NCI-H1694 treated with DMSO at 0.1 percent for 48 hours (cell line): ENCODE measurements at regions not wholly inside any gene's neighbourhood (a gene's known extent, or its start where the extent isn't known, plus 50 kb on each side); places are given as distances from the start of the nearest gene placed in this dataset.
"Not testable (repeated sequence)": the region's sequence is repeated elsewhere in the genome, so short reads cannot be mapped to it uniquely, and the experiment has no call there.

Source experiments
- DNase-seq: peaks from one replicate; lab custom pipeline; 2025; lab: John Stamatoyannopoulos, UW

GRCh38 chr9:129435988-129436717 is 184.7 kb downstream of the C9orf50 start:
- no peak for DNase-seq

GRCh38 chr9:129435291-129435690 is 185.6 kb downstream of the C9orf50 start:
- no peak for DNase-seq

GRCh38 chr9:129434187-129434586 is 186.7 kb downstream of the C9orf50 start:
- no peak for DNase-seq

- DNase-seq, result no peak
Observed at GRCh38 chr9:129432297-129433154, 188.4 kb downstream of the C9orf50 start.

DNA sequence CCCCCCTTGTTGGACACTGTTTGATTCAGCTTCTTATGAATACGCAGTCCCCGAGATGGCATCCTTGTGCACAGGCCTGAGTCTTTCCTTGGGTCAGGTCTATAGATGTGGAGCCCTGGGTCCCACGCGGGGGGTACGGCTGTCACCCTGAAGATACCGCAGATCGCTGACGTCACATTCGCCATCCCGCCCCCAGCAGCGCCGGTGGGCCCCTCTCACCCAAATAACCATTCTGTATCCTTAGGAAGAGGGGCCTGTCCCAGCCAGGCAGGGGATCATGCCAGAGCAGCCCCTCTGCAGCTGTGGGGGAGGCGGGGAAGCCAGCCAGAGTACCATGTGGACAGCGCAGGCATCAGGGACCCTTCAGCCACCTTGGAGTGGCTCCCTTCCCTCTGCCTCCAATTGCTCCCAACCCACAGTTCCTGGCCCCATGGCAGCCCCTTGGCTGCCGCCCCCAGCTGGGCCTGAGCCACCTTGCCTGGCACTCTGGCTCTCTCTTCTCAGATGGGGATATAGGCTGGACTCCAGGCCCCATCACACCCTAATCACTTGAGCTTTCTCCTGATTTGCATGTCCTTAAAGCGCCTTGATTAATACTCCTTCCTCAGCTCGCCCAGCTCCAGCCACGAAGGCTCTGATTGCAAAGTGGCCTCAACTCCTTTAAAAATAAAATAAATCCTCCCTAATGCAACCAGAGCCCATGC is 189.8 kb downstream of the C9orf50 start:
- DNase-seq, result no peak

DNA sequence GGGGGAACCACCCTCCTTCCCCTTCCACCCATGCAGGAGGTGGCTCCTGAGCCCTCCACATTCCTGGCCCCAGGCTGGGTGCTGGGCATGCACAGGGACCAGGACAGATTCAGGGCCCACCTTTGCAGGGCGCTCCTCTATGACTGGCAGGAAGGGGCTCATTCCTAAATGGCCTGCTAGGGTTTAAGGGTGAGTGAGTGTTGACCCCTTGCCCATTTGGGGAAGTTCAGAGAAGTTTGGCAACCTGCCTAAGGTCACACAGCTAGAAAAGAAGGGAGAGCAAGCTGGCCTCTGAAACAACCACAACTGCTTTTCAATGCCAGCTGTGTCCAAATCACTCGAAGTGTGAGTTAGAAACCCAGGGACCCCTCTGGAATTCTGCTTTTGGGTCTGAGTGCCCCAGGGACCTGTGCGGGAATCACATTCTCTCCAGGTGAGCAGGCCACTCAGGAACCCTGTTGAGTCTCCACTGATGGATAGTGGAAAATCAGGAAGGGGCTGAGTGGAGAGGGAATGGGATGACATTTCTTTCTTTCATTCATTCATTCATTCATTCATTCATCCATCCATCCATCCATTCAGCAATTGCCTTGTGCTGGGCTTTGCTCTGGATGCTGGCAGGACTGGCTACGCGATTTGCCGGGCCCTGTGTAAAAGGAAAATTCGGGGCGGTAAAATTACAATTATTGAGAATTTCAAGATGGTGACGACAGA is 191.9 kb downstream of the C9orf50 start:
- DNase-seq, result no peak

GRCh38 chr9:129427149-129427548 is 193.8 kb downstream of the C9orf50 start:
- DNase-seq, result no peak

GRCh38 chr9:129423755-129424154 is 197.1 kb downstream of the C9orf50 start:
- not testable (repeated sequence) for DNase-seq

DNA sequence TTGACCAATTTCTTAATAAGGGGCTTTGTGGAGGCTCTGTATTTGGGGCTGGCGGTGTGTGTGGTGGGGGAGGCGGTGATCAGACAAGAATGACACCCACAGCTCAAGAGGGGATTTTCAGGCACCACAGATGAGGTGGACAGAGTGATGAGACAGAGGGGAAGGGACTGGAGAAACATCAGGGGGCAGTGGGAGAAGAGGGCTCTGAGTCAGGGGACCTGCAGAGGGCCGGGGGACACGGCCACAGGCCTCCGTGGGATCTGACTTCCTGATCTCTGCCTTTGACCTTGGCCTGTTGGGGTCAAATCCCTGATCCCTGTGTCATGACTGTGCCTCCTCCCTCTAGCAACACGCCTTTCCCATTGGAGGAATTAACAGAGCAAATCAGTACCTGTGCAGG is 197.7 kb downstream of the C9orf50 start:
- no peak for DNase-seq

DNA sequence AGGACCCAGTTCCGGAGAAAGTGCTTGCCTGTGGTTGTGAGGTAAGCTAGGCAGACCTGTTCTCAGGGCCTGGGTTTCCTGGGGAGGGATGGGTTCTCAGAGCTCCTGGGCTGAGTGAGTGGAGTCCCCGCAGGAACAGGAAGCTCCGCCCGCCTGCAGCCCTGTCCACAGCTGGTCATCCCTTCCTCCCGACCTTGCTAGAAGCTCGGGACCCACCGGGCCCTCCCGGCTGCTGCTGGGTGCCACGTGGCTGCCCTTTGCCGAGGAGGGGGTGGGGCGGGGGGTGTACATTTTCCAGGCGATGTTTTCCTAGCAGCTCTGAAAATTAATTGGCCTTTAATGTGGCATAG is 198.1 kb downstream of the C9orf50 start:
- no peak for DNase-seq

GRCh38 chr9:129422032-129422842 is 198.7 kb downstream of the C9orf50 start:
- DNase-seq, result no peak

DNA sequence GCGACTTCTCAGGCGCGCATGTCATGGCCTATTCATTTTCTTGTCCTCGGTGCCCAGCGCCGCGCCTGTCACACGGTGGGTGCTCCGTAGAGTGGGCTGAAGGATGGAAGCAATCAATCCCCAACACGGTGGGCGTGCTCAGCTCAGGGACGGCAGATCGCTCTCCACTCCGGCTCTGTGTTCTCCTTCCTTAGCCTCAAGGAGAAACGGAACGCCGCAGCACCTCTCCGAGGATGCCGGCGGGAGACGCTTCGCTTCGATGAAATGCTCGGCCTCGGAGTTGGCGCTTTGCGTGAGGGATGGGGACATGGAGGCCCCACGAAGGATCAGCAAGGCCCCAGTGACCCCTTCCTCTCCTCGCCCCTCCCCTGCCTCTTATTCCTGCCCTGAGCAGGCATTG is 199.5 kb downstream of the C9orf50 start:
- no peak for DNase-seq

- no peak for DNase-seq
Observed at GRCh38 chr9:129420721-129421120, 200.2 kb downstream of the C9orf50 start.

DNA sequence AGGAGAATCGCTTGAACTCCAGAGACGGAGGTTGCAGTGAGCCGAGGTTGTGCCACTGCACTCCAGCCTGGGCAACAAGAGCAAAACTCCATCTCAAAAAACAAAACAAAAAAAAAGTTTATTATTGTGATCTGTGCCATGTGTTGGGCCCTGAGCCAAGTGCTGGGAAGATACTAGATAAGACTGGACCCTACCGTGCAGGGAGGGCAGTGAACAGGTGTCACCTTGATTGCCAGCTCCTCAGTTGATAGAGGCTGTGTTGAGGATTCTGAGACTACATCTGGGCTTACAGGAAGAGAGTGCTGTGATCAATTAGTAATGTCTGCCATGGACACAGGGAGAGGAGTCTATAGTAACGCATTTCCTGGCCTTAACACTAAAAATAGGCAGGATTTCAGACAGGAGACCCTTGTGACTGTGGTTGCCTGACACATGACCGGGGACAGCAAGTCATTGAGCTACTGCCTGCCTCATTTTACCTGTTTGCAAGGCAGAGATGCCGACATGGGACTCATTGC is 201.5 kb downstream of the C9orf50 start:
- DNase-seq, result no peak

DNA sequence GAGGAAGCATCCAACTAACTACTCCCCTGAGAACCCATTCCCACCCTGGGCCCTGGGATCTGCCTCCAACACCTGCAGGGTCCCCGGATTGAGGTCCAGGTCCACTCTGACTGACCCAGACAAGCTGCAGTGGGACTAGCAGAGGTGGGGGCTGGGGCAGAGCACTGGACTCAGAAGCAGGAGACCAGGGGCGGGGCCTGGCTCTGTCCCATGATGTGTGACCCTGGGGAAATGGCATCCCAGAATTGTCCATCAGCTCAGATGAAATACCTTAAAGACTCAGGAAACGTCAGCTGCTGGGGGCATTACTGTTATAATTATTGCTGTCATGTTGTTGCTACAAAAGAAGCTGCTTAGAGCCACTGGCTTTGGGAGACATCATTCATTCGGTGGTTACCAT is 202.4 kb downstream of the C9orf50 start:
- no peak for DNase-seq

DNA sequence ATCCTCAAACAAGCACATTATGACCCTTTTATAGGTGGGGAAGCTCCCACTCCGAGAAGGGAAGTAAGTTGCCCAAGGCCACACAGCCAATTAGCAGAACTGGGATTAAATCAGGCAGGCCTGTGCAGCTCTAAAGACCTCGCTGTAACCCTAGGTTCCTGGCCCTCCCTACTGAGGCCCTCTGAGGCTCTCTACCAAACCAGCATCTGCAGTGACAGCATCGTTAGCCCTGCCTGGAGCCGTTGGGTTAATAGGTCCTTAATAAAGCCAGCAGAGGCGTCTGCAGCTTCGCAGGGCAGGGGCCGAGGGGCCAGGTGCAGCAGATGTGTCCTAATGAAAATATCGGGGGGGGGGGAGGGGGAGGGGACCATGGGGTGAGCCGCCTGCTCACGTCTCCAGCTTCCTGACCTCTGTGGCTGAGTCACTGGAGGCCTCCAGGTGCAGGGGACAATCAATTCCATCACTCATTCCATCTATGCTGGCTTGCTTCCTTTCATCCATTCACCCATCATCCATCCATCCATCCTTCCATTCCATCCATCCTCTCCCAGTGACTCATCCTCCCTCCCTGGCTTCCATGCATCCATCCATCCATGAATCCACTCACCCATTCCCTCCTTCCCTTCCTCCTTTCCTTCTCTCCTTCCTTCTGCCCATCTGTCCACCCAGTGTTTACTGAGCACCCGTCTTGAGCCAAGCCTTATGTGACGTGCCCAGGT is 203.9 kb downstream of the C9orf50 start:
- no peak for DNase-seq

- peak; percentile 29 for DNase-seq
Observed at GRCh38 chr9:129415942-129416651, 204.8 kb downstream of the C9orf50 start.

GRCh38 chr9:129414993-129415941 is 205.6 kb downstream of the C9orf50 start:
- no peak for DNase-seq
